DOHH2 (cell line): ENCODE measurements at regions not wholly inside any gene's neighbourhood (a gene's known extent, or its start where the extent isn't known, plus 50 kb on each side); places are given as distances from the start of the nearest gene placed in this dataset.

Experiments
- H3F3A ChIP-seq: fragments of 200-600 bp; sonication (generic), shearing (Covaris generic); 2 replicates; pipeline ENCODE4 v1.6.0; 2016; ENCODE audit warnings: antibody characterized with exemption, mild to moderate bottlenecking; ENCODE audit not compliant: control insufficient read depth, insufficient read depth
- H3K27ac ChIP-seq: fragments of 200-600 bp; sonication (generic); 2 replicates; pipeline ENCODE4 v1.5.1; 2014; ENCODE audit warnings: low read depth, mild to moderate bottlenecking, low read length, moderate library complexity
- H3K27me3 ChIP-seq: fragments of 200-600 bp; sonication (generic); 2 replicates; pipeline ENCODE4 v1.6.1; 2014; ENCODE audit warnings: mild to moderate bottlenecking, low read length, mixed read lengths; ENCODE audit not compliant: control insufficient read depth
- H3K36me3 ChIP-seq: fragments of 200-600 bp; sonication (generic); 2 replicates; pipeline ENCODE4 v1.6.1; 2014; ENCODE audit warnings: mild to moderate bottlenecking, low read length, moderate library complexity, mixed read lengths; ENCODE audit not compliant: control insufficient read depth
- H3K4me1 ChIP-seq: fragments of 200-600 bp; sonication (generic); 2 replicates; pipeline ENCODE4 v1.6.1; 2014; ENCODE audit warnings: mild to moderate bottlenecking, low read length, mixed read lengths; ENCODE audit not compliant: control insufficient read depth
- H3K4me2 ChIP-seq: fragments of 200-600 bp; sonication (generic); 2 replicates; pipeline ENCODE4 v1.6.0; 2014; ENCODE audit warnings: mild to moderate bottlenecking, low read length, moderate library complexity
- H3K4me3 ChIP-seq: fragments of 200-600 bp; sonication (generic); 2 replicates; pipeline ENCODE4 v1.5.1; 2014; ENCODE audit warnings: mild to moderate bottlenecking, low read length, mixed read lengths
- H3K79me2 ChIP-seq: fragments of 200-600 bp; sonication (generic); 2 replicates; pipeline ENCODE4 v1.6.1; 2014; ENCODE audit warnings: mild to moderate bottlenecking, low read length, mixed read lengths; ENCODE audit not compliant: control insufficient read depth
- H3K9me2 ChIP-seq: fragments of 200-600 bp; sonication (generic); replicated peaks from 2 replicates; pipeline ENCODE4 v1.6.1; 2014; ENCODE audit warnings: mild to moderate bottlenecking, low read length, mixed read lengths; ENCODE audit not compliant: control insufficient read depth
- H3K9me3 ChIP-seq: fragments of 200-600 bp; sonication (generic); 2 replicates; pipeline ENCODE4 v1.6.1; 2014; ENCODE audit warnings: antibody characterized with exemption, low read length, mixed read lengths; ENCODE audit not compliant: control insufficient read depth, insufficient read depth
- H4K20me1 ChIP-seq: fragments of 200-600 bp; sonication (generic); 2 replicates; pipeline ENCODE4 v1.6.0; 2014; ENCODE audit warnings: low read depth, mild to moderate bottlenecking, antibody characterized with exemption, low read length, moderate library complexity; ENCODE audit not compliant: control insufficient read depth, insufficient read depth
- CTCF ChIP-seq: fragments of 200-600 bp; sonication (generic); IDR thresholded peaks from one replicate; pipeline ENCODE4 v1.5.1; 2014; ENCODE audit warnings: antibody characterized with exemption, mild to moderate bottlenecking, low read depth, low read length; ENCODE audit not compliant: poor library complexity, severe bottlenecking
- EZH2phosphoT487 ChIP-seq: fragments of 200-600 bp; sonication (generic); IDR thresholded peaks from 2 replicates; pipeline ENCODE4 v1.6.1; 2017; ENCODE audit warnings: borderline replicate concordance, mild to moderate bottlenecking, antibody characterized with exemption, low read length, moderate library complexity, mixed read lengths

GRCh38 chr5:125045646-125046045 lies 299.2 kb upstream of the ZNF608 start:
- no peak overlapping the region for H3K4me3 ChIP-seq
- no peak overlapping the region for H3K4me2 ChIP-seq
- no peaks in the 10 kb centered on the region for H3K79me2 ChIP-seq
- TF ChIP-seq CTCF (no peak), EZH2phosphoT487 (no peak)
- no peaks in the 10 kb centered on the region for H4K20me1 ChIP-seq
- H3K9me2 ChIP-seq: no peaks in the 10 kb centered on the region
- H3F3A ChIP-seq: no peaks in the 10 kb centered on the region
- H3K9me3 ChIP-seq: no peaks in the 10 kb centered on the region
- no peaks in the 10 kb centered on the region for H3K27me3 ChIP-seq
- no peaks in the 10 kb centered on the region for H3K36me3 ChIP-seq
- no peak overlapping the region for H3K27ac ChIP-seq
- H3K4me1 ChIP-seq: peaks cover 5% of the 10 kb centered on the region

- Histone ChIP-seq H3K4me1 (peaks cover 3% of the 10 kb centered on the region), H3K27ac (no peak overlapping the region), H3K27me3 (no peaks in the 10 kb centered on the region), H3K4me3 (no peak overlapping the region), H3K9me3 (no peaks in the 10 kb centered on the region), H4K20me1 (no peaks in the 10 kb centered on the region), H3K36me3 (no peaks in the 10 kb centered on the region), H3K79me2 (no peaks in the 10 kb centered on the region), H3K9me2 (no peaks in the 10 kb centered on the region), H3F3A (no peaks in the 10 kb centered on the region), H3K4me2 (no peak overlapping the region)
- no peak for TF ChIP-seq EZH2phosphoT487
- no peak for TF ChIP-seq CTCF
These were observed 300.4 kb upstream of the ZNF608 start for GRCh38 chr5:125046838-125047237.

- TF ChIP-seq CTCF (no peak), EZH2phosphoT487 (no peak)
- Histone ChIP-seq H3K36me3 (no peaks in the 10 kb centered on the region), H3K9me2 (no peaks in the 10 kb centered on the region), H3K27me3 (no peaks in the 10 kb centered on the region), H3K4me3 (no peak overlapping the region), H3K4me1 (no peaks in the 10 kb centered on the region), H4K20me1 (no peaks in the 10 kb centered on the region), H3K9me3 (no peaks in the 10 kb centered on the region), H3K4me2 (no peak overlapping the region), H3K79me2 (no peaks in the 10 kb centered on the region), H3F3A (no peaks in the 10 kb centered on the region), H3K27ac (no peak overlapping the region)
These were observed 301.4 kb upstream of the ZNF608 start for GRCh38 chr5:125047871-125048270.
